Osteoblast (primary cell): ENCODE measurements at regions not wholly inside any gene's neighbourhood (a gene's known extent, or its start where the extent isn't known, plus 50 kb on each side); places are given as distances from the start of the nearest gene placed in this dataset.

Experiments used
- DNase-seq: peaks from one replicate; pipeline ENCODE4 v3.0.0; 2011; ENCODE audit warnings: low spot score, mixed read lengths; ENCODE audit not compliant: insufficient read length; ENCODE audit errors: missing footprints
- H2AFZ ChIP-seq: 2 replicates; pipeline ENCODE4 v1.6.0; 2011; ENCODE audit warnings: mild to moderate bottlenecking, low read length
- H3K27ac ChIP-seq: 2 replicates; pipeline ENCODE4 v1.5.1; 2011; ENCODE audit warnings: mild to moderate bottlenecking, low read depth, low read length, moderate library complexity
- H3K27me3 ChIP-seq: 2 replicates; pipeline ENCODE4 v1.6.0; 2012; ENCODE audit warnings: mild to moderate bottlenecking, control low read depth, inconsistent platforms, low read length, moderate library complexity; ENCODE audit not compliant: insufficient read depth
- H3K36me3 ChIP-seq: 2 replicates; pipeline ENCODE4 v1.5.1; 2011; ENCODE audit warnings: mild to moderate bottlenecking, low read length, control low read depth, moderate library complexity; ENCODE audit not compliant: insufficient read depth
- H3K4me1 ChIP-seq: 2 replicates; pipeline ENCODE4 v1.5.1; 2011; ENCODE audit warnings: mild to moderate bottlenecking, low read length, control low read depth, moderate library complexity; ENCODE audit not compliant: insufficient read depth
- H3K4me2 ChIP-seq: 2 replicates; pipeline ENCODE4 v1.6.0; 2011; ENCODE audit warnings: mild to moderate bottlenecking, low read length; ENCODE audit not compliant: insufficient read depth
- H3K4me3 ChIP-seq: fragments of 200-600 bp; sonication (generic); 3 replicates; pipeline ENCODE4 v1.5.1; 2012; ENCODE audit warnings: mild to moderate bottlenecking, low read length, inconsistent platforms; ENCODE audit not compliant: insufficient read depth
- H3K79me2 ChIP-seq: 2 replicates; pipeline ENCODE4 v1.6.0; 2012; ENCODE audit warnings: mild to moderate bottlenecking, low read length, control low read depth, inconsistent platforms; ENCODE audit not compliant: insufficient read depth
- H3K9me3 ChIP-seq: 2 replicates; pipeline ENCODE4 v1.5.1; 2011; ENCODE audit warnings: low read depth, low read length, control low read depth
- H4K20me1 ChIP-seq: 2 replicates; pipeline ENCODE4 v1.6.0; 2012; ENCODE audit warnings: mild to moderate bottlenecking, low read length, control low read depth; ENCODE audit not compliant: insufficient read depth
- TF ChIP-seq, protein P1 (sequence below): IDR thresholded peaks from 2 replicates; pipeline ENCODE4 v1.5.1; 2011; ENCODE audit warnings: mild to moderate bottlenecking, low read depth, low read length, moderate library complexity; ENCODE audit errors: extremely low read depth

DNA sequence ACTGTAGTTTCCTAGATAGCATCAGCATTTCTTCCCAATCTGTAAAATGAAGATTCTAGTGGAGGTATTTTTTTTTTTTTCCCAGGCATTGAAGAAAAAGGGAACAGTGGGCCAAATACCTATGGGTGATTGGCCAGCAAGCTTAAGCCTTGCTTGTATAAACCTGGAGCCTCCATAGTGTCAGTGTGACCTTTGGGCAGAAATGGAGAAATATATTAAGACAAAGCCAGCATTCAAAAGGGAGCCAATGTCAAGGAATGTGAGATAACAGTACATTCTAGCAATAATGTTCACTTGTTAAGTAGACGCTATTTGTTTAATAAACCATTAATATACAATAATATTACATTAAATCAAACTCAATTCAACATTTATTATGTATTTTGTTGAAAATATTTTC lies 275.4 kb downstream of the FOXA2 start:
- no peak for DNase-seq

DNA sequence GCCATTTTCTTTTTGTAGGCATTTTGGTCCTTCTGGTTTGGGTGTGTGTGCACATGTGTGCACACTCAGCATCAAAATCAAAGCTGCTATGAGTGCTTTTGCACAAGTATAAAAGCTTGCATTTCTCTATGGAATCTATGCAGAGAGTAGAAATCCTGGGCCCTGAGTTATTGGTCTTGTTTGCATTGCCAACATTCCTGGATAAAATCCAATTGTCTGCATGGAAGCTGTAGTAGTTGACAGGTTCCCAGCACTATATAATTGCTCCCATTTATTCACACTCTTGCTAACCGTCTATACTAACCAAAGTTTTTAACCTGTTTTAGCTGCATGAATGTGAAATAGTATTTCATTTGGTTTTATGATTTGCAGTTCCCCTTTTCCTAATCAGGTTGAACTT lies 277.0 kb downstream of the FOXA2 start:
- Histone ChIP-seq H3K4me1 (no peaks in the 10 kb centered on the region), H2AFZ (no peak overlapping the region), H3K27ac (no peak overlapping the region), H3K79me2 (no peaks in the 10 kb centered on the region), H3K27me3 (no peaks in the 10 kb centered on the region), H3K4me3 (no peak overlapping the region), H4K20me1 (no peaks in the 10 kb centered on the region), H3K9me3 (no peaks in the 10 kb centered on the region), H3K36me3 (no peaks in the 10 kb centered on the region), H3K4me2 (no peak overlapping the region)
- DNase-seq = no peak
- TF ChIP-seq, protein P1, sequence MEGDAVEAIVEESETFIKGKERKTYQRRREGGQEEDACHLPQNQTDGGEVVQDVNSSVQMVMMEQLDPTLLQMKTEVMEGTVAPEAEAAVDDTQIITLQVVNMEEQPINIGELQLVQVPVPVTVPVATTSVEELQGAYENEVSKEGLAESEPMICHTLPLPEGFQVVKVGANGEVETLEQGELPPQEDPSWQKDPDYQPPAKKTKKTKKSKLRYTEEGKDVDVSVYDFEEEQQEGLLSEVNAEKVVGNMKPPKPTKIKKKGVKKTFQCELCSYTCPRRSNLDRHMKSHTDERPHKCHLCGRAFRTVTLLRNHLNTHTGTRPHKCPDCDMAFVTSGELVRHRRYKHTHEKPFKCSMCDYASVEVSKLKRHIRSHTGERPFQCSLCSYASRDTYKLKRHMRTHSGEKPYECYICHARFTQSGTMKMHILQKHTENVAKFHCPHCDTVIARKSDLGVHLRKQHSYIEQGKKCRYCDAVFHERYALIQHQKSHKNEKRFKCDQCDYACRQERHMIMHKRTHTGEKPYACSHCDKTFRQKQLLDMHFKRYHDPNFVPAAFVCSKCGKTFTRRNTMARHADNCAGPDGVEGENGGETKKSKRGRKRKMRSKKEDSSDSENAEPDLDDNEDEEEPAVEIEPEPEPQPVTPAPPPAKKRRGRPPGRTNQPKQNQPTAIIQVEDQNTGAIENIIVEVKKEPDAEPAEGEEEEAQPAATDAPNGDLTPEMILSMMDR = no peak

More for the DNA sequence above, 275.4 kb downstream of the FOXA2 start:
- no peak overlapping the region for H3K4me2 ChIP-seq
- H3K4me1 ChIP-seq = no peaks in the 10 kb centered on the region
- no peaks in the 10 kb centered on the region for H3K9me3 ChIP-seq
- no peak overlapping the region for H2AFZ ChIP-seq
- TF ChIP-seq, protein P1 = no peak
- H3K4me3 ChIP-seq = no peak overlapping the region
- no peaks in the 10 kb centered on the region for H3K79me2 ChIP-seq
- H3K27me3 ChIP-seq = no peaks in the 10 kb centered on the region
- no peak overlapping the region for H3K27ac ChIP-seq
- no peaks in the 10 kb centered on the region for H4K20me1 ChIP-seq
- H3K36me3 ChIP-seq = no peaks in the 10 kb centered on the region

DNA sequence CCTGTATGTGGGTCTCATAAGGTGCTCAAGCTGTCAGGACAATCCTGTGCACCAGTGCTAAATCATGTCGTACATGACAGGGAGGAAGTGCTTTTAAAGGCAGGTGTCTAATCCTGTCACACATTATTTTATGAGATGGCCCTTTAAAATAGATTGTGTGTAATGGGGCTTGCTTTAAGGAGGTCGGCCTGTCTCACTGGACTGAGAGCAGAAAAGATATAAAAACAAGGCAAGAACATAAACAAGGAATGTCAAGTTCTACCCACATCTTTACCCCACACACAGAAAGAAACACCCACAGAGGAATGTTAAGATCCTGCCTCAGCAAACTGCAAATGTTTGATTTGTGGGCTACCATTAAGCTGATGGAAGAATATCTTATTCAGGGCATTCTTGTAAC lies 279.0 kb downstream of the FOXA2 start:
- Histone ChIP-seq H3K4me1 (no peaks in the 10 kb centered on the region), H3K4me3 (no peak overlapping the region), H3K36me3 (no peaks in the 10 kb centered on the region), H3K9me3 (peaks cover 2% of the 10 kb centered on the region), H3K4me2 (no peak overlapping the region), H3K27ac (no peak overlapping the region), H4K20me1 (no peaks in the 10 kb centered on the region), H2AFZ (no peak overlapping the region), H3K27me3 (no peaks in the 10 kb centered on the region), H3K79me2 (no peaks in the 10 kb centered on the region)
- TF ChIP-seq, protein P1 = no peak
- no peak for DNase-seq

DNA sequence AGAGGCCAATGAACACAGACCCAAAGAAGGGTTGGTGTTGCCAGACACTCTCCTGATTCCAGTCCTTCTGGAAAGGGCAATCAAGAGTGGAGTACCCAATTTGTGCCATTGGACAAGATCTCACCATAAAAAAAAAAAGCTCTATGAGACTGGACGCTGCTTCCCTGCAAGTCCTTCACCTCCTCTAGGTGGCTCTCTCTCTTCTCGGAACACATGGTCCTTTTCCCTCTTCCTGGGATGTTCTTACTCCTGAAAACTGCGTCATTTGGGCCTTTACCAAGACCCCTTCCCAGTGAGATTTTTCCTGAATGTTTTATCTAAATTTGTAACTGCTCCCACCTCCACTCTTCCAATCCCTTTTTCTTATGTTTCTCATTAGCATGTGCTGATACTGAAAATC lies 280.8 kb downstream of the FOXA2 start:
- no peak for DNase-seq
- H3K9me3 ChIP-seq = peaks cover 2% of the 10 kb centered on the region
- H2AFZ ChIP-seq = no peak overlapping the region
- TF ChIP-seq, protein P1 = no peak
- H3K4me3 ChIP-seq = no peak overlapping the region
- no peaks in the 10 kb centered on the region for H3K4me1 ChIP-seq
- no peak overlapping the region for H3K27ac ChIP-seq
- no peak overlapping the region for H3K4me2 ChIP-seq
- H4K20me1 ChIP-seq = no peaks in the 10 kb centered on the region
- H3K27me3 ChIP-seq = no peaks in the 10 kb centered on the region
- H3K79me2 ChIP-seq = no peaks in the 10 kb centered on the region
- no peaks in the 10 kb centered on the region for H3K36me3 ChIP-seq
